ENCODE measurements at regions not wholly inside any gene's neighbourhood (a gene's known extent, or its start where the extent isn't known, plus 50 kb on each side); places are given as distances from the start of the nearest gene placed in this dataset.

DNA sequence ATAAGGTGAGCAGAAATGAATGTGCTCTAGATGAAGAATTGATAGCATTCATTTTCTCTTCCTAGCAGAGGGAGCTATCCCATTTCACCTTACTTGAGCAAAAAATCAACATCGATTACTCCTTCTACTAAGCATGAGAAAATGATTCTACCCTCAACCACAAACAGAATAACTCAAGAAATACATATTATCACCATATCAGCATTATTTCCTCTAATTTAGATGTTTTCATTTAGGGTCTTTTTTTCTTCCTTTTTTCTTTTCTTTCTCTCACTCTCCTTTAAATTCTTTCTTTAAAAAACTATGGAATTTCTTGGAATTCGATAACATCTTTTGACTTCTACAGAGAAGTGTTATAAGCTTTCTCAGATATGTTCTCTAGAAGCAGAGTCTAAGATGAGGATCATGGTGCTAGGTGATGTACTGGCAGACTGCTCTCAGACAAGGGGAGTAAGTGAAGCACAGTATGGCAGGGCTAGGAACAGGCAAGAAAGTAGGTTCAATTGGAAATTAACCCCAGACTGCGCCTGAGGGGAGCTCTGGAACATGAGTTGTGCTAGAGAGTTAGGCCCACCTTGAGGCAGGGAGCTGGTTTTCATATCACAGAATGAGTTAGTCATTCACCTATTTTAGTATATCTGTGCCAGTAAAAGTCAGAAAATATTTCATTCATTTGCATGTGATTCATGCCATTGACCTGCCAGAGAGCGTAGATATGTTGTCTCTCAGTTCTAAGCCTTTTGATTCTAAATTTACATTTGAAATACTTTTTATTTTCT is 279.2 kb upstream of the KCNH8 start:
- TF ChIP-seq, protein P1, sequence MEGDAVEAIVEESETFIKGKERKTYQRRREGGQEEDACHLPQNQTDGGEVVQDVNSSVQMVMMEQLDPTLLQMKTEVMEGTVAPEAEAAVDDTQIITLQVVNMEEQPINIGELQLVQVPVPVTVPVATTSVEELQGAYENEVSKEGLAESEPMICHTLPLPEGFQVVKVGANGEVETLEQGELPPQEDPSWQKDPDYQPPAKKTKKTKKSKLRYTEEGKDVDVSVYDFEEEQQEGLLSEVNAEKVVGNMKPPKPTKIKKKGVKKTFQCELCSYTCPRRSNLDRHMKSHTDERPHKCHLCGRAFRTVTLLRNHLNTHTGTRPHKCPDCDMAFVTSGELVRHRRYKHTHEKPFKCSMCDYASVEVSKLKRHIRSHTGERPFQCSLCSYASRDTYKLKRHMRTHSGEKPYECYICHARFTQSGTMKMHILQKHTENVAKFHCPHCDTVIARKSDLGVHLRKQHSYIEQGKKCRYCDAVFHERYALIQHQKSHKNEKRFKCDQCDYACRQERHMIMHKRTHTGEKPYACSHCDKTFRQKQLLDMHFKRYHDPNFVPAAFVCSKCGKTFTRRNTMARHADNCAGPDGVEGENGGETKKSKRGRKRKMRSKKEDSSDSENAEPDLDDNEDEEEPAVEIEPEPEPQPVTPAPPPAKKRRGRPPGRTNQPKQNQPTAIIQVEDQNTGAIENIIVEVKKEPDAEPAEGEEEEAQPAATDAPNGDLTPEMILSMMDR (IDR thresholded peaks at IDR 0.05; ENCODE audit: low read depth, low read length): no peak
- TF ChIP-seq POLR2A (IDR thresholded peaks at IDR 0.05; ENCODE audit: extremely low read depth, insufficient read length) (no peak), MYC (IDR thresholded peaks at IDR 0.05; ENCODE audit: low read depth, low read length) (no peak)
- TF ChIP-seq, protein P2, sequence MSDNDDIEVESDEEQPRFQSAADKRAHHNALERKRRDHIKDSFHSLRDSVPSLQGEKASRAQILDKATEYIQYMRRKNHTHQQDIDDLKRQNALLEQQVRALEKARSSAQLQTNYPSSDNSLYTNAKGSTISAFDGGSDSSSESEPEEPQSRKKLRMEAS (IDR thresholded peaks at IDR 0.05; ENCODE audit: low read depth, low read length): no peak

All from NB4 (cell line).